8988T (cell line): ENCODE measurements at regions not wholly inside any gene's neighbourhood (a gene's known extent, or its start where the extent isn't known, plus 50 kb on each side); places are given as distances from the start of the nearest gene placed in this dataset.

Experiments
- DNase-seq: peaks from one replicate; pipeline ENCODE4 v3.0.0; 2011

GRCh38 chr1:90778486-90778885 lies 61.4 kb upstream of the BARHL2 start:
- no peak for DNase-seq

GRCh38 chr1:90773812-90774211 lies 56.7 kb upstream of the BARHL2 start:
- no peak for DNase-seq

- no peak for DNase-seq
Observed at GRCh38 chr1:90768826-90769225, 51.7 kb upstream of the BARHL2 start.

GRCh38 chr1:90768098-90768497 lies 51.0 kb upstream of the BARHL2 start:
- no peak for DNase-seq
